ENCODE measurements at regions not wholly inside any gene's neighbourhood (a gene's known extent, or its start where the extent isn't known, plus 50 kb on each side); places are given as distances from the start of the nearest gene placed in this dataset.

- H3F3A ChIP-seq (ENCODE audit: low read depth) = no peaks in the 10 kb centered on the region
- peaks cover 18% of the 10 kb centered on the region for H3K4me1 ChIP-seq (ENCODE audit: insufficient read depth, low read length, poor library complexity, severe bottlenecking)
- no peak for TF ChIP-seq EZH2phosphoT487 (IDR thresholded peaks at IDR 0.05; ENCODE audit: borderline replicate concordance)
- TF ChIP-seq CTCF (conservative IDR thresholded peaks at IDR 0.05; ENCODE audit: low read length) = no peak
- H3K79me2 ChIP-seq (ENCODE audit: insufficient read depth, low read length) = no peaks in the 10 kb centered on the region
- no peak overlapping the region for H2AFZ ChIP-seq (ENCODE audit: low read length)
- H3K36me3 ChIP-seq (ENCODE audit: insufficient read depth, low read length) = no peaks in the 10 kb centered on the region
- no peaks in the 10 kb centered on the region for H4K20me1 ChIP-seq (ENCODE audit: insufficient read depth, low read length, poor library complexity, severe bottlenecking)
- no peak overlapping the region for H3K4me2 ChIP-seq (ENCODE audit: low read depth, low read length, poor library complexity, severe bottlenecking)
- H3K9me2 ChIP-seq (replicated peaks; ENCODE audit: low read depth, low read length) = no peaks in the 10 kb centered on the region
- H3K4me3 ChIP-seq (ENCODE audit: low read length, poor library complexity, severe bottlenecking) = no peak overlapping the region
- no peaks in the 10 kb centered on the region for H3K9me3 ChIP-seq (ENCODE audit: insufficient read depth, low read depth, low read length)
- no peak overlapping the region for H3K9ac ChIP-seq (ENCODE audit: low read depth, low read length, poor library complexity, severe bottlenecking)
- no peaks in the 10 kb centered on the region for H3K27me3 ChIP-seq (ENCODE audit: insufficient read depth, low read length, poor library complexity, severe bottlenecking)
These were observed 148.1 kb downstream of the ZFP36L2 start for GRCh38 chr2:43078301-43078700.

GRCh38 chr2:43077876-43078275, 148.5 kb downstream of the ZFP36L2 start:
- Histone ChIP-seq H4K20me1 (ENCODE audit: insufficient read depth, low read length, poor library complexity, severe bottlenecking) (no peaks in the 10 kb centered on the region), H3K9ac (ENCODE audit: low read depth, low read length, poor library complexity, severe bottlenecking) (no peak overlapping the region), H3K27me3 (ENCODE audit: insufficient read depth, low read length, poor library complexity, severe bottlenecking) (no peaks in the 10 kb centered on the region), H3K4me1 (ENCODE audit: insufficient read depth, low read length, poor library complexity, severe bottlenecking) (peaks cover 18% of the 10 kb centered on the region), H3K9me2 (replicated peaks; ENCODE audit: low read depth, low read length) (no peaks in the 10 kb centered on the region), H3K9me3 (ENCODE audit: insufficient read depth, low read depth, low read length) (no peaks in the 10 kb centered on the region), H3F3A (ENCODE audit: low read depth) (no peaks in the 10 kb centered on the region), H3K4me3 (ENCODE audit: low read length, poor library complexity, severe bottlenecking) (no peak overlapping the region), H3K4me2 (ENCODE audit: low read depth, low read length, poor library complexity, severe bottlenecking) (no peak overlapping the region), H3K79me2 (ENCODE audit: insufficient read depth, low read length) (no peaks in the 10 kb centered on the region), H2AFZ (ENCODE audit: low read length) (no peak overlapping the region), H3K36me3 (ENCODE audit: insufficient read depth, low read length) (no peaks in the 10 kb centered on the region)
- no peak for TF ChIP-seq EZH2phosphoT487 (IDR thresholded peaks at IDR 0.05; ENCODE audit: borderline replicate concordance)
- no peak for TF ChIP-seq CTCF (conservative IDR thresholded peaks at IDR 0.05; ENCODE audit: low read length)

- Histone ChIP-seq H3K9ac (ENCODE audit: low read depth, low read length, poor library complexity, severe bottlenecking) (no peak overlapping the region), H3K27me3 (ENCODE audit: insufficient read depth, low read length, poor library complexity, severe bottlenecking) (no peaks in the 10 kb centered on the region), H3F3A (ENCODE audit: low read depth) (no peaks in the 10 kb centered on the region), H3K4me2 (ENCODE audit: low read depth, low read length, poor library complexity, severe bottlenecking) (no peak overlapping the region), H3K4me3 (ENCODE audit: low read length, poor library complexity, severe bottlenecking) (no peak overlapping the region), H3K9me3 (ENCODE audit: insufficient read depth, low read depth, low read length) (no peaks in the 10 kb centered on the region), H3K79me2 (ENCODE audit: insufficient read depth, low read length) (no peaks in the 10 kb centered on the region), H4K20me1 (ENCODE audit: insufficient read depth, low read length, poor library complexity, severe bottlenecking) (no peaks in the 10 kb centered on the region), H3K4me1 (ENCODE audit: insufficient read depth, low read length, poor library complexity, severe bottlenecking) (peaks cover 7% of the 10 kb centered on the region), H3K9me2 (replicated peaks; ENCODE audit: low read depth, low read length) (no peaks in the 10 kb centered on the region), H2AFZ (ENCODE audit: low read length) (no peak overlapping the region), H3K36me3 (ENCODE audit: insufficient read depth, low read length) (no peaks in the 10 kb centered on the region)
- no peak for TF ChIP-seq EZH2phosphoT487 (IDR thresholded peaks at IDR 0.05; ENCODE audit: borderline replicate concordance)
- TF ChIP-seq CTCF (conservative IDR thresholded peaks at IDR 0.05; ENCODE audit: low read length) = no peak
These were observed 149.7 kb downstream of the ZFP36L2 start for GRCh38 chr2:43076676-43077075.

Data from Loucy (cell line).